ENCODE measurements at regions not wholly inside any gene's neighbourhood (a gene's known extent, or its start where the extent isn't known, plus 50 kb on each side); places are given as distances from the start of the nearest gene placed in this dataset.
"Not testable (repeated sequence)": the region's sequence is repeated elsewhere in the genome, so short reads cannot be mapped to it uniquely, and the experiment has no call there.

DNA sequence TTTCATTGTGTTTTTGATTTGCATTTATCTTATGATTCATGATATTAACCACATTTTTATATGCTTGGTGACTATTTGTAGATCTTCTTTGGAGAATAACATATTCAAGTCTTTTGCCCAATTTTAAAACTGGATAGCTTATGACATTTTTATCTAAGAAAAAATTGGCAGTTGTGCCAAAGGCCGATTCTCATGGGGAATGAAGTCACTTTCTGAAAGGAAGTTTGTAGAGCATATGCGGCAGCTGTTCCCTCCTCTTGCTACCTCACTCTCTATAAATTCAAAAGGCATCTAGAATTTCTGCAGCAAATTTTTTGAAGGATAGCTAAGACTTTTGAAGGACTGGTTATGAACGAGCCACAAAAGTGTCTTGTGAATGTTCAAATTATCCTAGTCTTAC, 2353.5 kb downstream of the ARAP2 start:
- ATAC-seq, result no peak

DNA sequence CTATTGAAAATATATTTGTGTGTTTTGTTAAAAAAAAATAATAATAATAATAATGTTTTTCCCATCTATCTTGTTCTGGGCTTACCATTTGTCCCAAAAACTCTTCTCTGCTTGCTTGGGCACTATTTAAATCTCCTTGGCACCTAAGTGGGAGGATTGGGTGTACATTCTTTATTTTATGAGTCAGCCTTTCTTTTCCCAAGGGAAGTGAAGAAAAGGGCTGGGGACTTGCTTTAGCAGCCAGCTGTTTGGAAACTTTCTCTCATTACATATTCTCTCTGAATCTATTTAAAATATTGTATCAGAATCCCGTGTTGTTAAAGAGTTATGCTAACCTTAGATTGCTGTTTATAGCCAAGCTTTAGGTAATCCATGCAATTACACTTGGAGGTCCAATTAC, 2332.4 kb downstream of the ARAP2 start:
- ATAC-seq, result no peak

DNA sequence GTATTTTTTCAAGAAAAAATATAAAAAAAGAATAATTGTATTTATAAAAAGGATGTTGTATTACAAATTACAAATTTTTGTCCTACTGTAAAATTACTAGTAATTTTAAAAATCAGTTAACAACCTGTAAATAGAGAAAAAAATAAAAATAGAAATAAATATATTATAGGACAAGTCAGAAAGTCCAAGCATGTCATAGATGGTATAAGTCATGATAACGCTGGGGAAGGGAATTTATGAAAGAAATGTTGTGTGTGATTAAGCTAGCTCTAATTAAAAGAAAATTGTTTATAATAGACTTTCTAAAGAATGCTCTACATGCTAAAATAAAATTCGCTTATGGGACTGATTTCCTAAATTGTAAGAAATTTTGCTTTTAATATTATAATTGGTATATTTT, 2329.9 kb downstream of the ARAP2 start:
- ATAC-seq, result no peak

DNA sequence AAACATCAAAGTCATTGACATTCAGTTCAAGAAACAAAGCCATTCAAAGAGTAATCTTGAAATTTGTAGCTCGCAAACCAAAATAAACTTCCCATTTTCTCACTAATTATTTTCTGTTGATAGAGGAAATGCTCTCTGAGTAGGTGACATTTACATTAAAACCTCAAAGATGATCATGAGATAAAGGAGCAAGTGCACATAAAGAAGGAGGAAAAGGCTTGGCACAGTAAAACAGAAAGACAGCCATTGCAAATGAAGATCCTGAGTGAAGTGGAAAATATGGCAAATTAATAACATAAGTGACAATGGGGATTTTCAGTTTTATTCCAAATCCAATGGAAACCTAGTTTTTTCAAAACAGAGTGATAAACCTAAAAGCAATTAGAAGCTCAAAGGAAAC, 2320.8 kb downstream of the ARAP2 start:
- no peak for ATAC-seq

DNA sequence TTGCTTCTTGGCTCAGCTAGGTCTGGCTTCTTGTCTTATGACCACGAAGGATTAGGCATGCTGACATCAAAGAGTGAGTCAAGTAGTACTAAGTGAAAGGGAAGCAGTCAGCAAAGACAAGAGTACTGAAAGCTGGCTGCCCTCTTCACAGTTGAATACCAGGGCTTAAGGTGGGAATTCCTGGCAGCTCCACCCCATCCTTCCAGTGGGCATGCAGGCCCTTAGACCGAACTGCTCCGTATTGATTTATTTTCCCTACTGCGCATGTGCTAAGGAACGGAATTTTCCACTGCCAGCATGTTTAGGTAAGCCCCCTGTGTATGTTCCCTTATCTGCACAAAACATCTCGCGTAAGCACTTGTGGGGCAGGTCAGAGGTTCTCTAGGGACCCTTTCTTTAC, 2320.1 kb downstream of the ARAP2 start:
- ATAC-seq, result no peak

DNA sequence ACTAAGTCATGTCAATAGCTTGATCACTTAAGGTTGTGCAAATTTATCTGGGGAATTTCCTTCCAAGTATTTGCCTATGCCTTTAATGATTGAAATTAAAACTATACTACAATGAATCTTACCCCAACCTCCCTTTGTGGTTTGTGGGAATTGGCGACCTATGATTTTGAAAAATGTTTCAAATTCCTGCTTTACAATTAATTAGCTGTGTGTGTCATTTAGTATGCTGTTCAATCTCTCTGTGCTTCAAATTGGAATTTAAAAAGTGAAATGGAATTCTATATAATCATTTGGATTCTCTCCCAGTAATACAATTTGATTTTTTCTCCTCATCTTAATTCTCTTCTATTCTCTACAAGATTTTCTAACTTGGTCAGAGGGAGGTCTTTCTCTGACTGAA, 2319.5 kb downstream of the ARAP2 start:
- ATAC-seq, result no peak

DNA sequence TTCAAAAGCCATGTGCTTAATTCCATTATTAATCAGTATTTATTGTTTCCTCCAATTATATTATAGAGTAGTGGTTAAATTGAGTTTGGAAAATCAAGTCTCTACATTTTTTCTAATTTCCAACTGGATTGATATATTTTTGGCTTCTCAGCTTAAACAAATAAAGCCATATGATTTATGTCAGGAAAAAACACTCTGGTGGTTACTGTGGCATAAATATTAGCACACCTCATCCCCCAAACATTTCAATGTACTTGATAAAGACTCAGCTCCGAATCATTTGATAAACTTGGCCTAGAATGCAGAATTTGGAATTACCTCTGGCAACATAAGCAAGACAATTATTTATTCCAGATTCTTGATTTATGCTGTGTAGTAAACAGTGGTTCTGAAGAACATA, 2313.8 kb downstream of the ARAP2 start:
- ATAC-seq, result no peak

DNA sequence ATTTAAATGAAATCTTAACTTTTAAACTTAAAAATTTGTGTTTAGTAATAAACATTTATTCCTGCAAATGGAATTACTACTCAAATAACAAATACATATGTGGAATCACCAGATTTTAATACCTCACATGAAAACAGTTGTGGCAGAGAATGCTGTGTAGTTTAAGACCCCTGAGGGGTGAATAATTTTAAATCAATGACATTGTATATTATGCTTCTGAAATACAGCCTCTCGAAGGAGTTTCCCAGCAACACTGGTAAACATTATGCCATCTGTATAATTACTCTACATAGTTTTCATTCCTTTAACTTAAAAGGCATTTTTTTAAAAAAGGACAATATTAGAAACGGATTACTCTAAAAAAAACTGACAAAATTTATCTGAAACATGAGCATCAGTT, 2313.3 kb downstream of the ARAP2 start:
- no peak for ATAC-seq

DNA sequence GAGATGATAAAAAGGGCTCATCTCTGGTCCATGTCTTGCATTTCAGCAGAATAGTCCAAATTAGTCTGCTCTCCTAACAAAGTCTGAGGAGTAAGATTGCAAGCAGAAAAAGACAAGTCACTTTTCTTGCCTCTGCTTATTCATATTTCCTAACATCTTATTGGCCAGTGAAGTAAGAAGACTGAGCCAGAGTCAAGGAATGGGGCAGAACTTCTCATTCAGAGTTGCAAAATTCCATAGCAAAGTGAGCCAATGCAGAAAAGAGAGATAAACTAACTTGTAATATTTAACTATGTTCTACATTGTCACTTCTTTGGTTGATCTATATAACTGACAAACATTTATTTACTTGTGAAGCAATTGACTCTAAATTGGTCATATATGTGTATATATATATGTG, 2304.0 kb downstream of the ARAP2 start:
- ATAC-seq, result no peak

DNA sequence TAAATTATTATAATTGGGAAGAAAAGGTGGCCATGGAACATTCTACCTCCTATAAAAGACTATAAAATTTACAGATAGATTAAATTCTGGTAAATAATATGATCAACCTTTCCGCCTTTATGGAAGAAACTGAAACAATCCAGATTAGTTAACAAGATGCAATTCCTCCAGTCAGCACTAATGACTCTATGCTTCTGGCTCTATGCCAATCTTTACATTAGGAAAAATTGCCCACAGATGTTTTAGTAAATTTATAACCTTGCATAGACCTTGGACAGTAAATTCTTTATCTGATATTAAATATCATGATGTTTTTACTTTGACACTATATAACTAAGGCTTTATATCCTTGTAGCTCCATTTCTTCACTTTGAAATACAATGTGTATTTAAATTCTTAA, 2302.5 kb downstream of the ARAP2 start:
- ATAC-seq, result no peak

DNA sequence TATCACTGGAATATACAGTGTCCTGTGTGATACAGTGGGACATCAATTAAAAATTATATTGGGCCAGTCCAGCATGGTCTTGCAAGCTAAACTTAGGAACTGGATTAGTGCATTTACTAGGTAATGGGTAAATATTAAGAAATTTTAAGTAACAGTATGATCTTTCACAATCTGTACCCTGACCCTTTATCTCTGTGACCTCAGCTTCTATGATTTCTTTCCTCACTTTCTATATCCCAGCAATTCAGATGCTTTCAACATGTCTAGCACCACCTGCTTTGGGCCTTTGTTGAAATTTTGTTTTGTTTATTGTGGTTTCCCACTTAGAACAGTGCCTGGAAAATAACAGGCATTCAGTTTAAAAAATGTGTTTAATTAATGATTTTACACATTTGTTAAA, 2295.4 kb downstream of the ARAP2 start:
- no peak for ATAC-seq

DNA sequence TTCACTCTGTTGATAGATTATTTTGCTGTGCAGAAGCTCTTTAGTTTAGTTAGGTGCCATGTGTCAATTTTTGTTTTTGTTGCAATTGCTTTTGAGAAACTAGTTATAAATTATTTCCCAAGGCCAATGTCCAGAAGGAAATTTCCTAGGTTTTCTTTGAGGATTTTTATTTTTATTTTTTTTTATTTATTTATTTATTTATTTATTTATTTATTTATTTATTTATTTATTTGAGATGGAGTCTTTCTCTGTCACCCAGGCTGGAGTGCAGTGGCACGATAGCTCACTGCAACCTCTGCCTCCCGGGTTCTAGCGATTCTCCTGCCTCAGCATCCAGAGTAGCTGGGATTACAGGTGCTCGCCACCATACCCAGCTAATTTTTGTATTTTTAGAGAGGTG, 2290.5 kb downstream of the ARAP2 start:
- not testable (repeated sequence) for ATAC-seq

DNA sequence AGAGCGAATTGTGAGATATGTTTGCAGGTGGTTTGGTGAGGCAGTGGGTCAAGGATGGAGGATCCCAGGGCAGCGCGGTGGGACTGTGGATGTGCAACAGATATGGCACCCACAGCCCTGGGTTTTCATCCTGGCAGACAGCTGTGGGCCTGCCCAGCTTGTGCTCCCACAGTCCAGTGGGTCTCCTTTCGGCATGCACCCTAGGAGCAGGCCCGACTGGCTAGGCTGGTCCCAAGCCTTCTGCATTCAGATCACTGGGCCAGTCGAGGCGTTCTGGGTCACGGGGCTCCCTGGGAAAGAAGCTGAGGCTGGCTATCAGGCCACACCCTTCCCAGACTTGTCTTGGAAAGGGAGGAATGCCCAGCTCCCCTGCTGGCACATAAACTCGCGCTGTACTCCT, 2289.6 kb downstream of the ARAP2 start:
- ATAC-seq, result no peak

DNA sequence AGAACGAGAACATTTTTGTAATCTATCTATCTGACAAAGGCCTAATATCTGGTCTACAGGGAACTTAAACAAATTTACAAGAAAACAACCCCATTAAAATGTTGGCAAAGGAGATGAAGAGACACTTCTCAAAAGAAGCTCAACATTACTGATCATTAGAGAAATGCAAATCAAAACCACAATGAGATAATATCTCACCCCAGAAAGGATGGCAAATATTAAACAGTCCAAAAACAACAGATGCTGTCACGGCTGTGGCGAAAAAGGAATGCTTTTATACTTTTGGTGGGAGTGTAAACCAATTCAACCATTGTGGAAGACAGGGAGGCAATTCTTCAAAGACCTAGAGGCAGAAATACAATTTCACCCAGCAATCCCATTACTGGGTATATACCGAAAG, 2284.8 kb downstream of the ARAP2 start:
- ATAC-seq, result no peak

DNA sequence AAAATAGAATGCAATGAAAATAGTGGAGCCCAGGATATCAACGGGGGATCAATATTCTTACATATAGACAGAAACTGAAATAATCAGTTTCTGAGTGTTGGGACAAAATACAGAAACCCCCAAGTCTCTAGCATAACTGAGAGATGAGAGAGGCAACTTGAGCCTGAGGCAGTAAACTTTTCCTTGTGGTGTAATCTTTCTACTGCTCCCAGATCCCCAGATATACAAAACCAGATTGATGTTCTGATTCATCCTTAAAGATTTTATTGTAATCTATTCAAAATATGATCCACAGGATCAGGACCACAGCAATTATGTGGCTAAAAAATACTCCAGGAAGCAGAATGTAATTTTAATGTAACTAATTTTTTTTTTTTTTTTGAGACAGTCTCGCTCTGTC, 2282.6 kb downstream of the ARAP2 start:
- no peak for ATAC-seq

DNA sequence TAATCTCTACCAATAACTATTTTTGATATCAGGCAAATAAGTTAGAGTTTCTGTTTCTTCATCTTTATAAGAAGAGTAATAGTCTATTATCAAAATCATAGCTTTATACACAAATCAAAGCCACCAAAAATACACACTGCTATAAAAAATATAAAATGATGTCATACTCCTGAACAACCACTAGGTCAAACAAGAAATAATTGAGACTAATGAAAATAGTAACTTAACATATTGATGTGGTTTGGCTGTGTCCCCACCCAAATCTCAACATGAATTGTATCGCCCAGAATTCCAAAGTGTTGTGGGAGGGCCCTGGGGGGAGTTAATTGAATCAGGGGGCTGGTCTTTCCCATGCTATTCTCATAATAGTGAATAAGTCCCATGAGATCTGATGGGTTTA, 2277.5 kb downstream of the ARAP2 start:
- no peak for ATAC-seq

DNA sequence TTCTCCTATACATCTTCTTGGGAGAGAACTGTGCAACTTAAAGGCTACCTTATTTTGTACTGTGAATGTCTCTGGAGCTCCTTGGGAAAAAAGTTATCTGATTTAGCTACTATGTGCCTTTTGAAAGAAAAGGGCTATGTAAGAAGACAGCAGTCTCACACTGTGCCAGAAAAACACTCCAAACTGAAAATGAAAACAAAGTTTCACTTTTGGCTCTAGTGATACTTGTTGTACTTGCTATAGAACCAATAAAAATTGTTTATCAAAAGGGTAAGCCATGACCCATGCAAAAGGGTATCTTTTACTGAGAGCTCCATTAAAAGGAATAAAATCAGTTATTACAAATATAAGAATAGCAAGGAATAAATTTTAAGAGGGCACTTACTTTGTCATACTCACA, 2270.0 kb downstream of the ARAP2 start:
- no peak for ATAC-seq

DNA sequence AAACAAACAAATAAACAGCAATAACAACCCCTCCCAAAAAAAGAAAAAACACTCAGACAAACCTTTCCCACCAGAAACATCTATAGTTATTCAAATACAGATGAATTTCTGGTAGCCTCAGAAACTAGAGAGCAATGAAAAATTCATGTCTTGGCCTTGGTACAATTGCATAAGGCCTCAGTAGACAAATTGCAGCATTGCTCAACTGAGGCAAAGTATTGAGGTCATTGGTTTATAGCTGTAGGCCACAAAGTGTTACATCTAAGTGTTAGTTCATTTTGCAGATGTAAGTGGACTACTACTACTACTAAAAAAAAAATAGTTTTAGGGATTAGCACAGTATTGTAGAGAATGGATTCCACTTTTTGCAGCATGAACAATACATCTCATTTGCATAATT, 2268.3 kb downstream of the ARAP2 start:
- ATAC-seq, result no peak

DNA sequence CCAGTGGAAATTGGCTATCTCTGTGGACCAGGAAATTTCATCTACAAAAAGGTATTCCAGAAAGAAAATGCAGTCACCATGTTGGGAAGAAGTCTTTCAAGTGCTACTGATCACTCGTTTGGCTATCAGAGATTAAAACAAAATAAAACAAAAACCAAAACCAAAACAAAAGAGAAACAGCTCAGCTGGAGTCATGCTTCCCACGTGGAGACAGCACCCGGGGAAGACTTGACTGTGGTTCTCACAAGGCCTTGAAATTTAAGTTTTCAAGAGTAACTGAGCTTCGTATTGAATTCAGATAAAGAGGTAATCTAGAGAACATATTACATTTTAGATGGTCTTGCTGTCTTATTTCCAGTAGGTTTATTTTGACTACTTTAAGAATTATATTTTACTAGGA, 2264.5 kb downstream of the ARAP2 start:
- ATAC-seq, result not testable (repeated sequence)

DNA sequence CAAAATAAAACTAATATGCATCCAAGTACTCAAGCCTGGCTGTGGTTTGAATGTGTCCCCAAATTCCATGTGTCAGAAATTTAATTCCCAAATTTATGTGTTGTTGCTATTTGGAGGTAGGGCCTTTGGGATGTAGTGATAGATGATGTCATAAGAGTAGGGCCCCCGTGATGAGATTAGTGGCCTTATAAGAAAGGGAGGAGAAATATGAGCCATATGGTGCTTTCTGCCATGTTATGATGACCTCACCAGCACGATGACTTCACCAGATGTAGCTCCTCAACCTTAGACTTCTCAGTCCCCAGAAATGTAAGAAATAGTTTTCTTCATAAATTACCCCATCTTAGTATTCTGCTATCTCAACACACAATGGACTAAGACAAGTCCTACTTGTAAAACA, 2264.0 kb downstream of the ARAP2 start:
- ATAC-seq, result no peak

DNA sequence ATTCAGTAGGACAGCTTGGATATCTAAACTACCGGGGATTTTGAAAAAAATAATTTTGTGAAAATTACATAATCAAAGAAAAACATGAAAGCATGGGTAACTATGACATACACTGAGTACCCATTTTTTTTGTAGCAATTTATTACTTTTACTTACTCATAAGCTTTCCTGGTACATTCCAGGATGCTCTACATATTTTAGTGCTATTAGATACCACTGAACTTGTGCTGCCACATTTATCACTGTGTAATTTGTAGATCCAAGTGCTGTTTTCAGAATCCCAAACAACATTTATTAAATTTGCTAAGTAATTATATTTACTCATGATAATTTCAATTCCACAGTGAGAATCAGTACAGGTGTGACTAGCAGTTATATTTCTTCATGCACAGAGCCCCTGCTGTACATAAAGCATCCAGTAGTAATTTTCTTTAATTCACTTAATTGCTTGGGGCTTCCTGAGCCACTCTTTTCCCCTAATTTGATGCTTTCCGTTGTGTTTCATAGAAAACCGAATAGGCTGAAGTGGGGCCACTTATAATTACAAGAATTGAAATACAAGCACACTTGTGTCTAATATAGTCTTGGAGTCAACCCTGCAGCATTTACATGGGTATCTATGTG, 2254.4 kb downstream of the ARAP2 start:
- no peak for ATAC-seq

DNA sequence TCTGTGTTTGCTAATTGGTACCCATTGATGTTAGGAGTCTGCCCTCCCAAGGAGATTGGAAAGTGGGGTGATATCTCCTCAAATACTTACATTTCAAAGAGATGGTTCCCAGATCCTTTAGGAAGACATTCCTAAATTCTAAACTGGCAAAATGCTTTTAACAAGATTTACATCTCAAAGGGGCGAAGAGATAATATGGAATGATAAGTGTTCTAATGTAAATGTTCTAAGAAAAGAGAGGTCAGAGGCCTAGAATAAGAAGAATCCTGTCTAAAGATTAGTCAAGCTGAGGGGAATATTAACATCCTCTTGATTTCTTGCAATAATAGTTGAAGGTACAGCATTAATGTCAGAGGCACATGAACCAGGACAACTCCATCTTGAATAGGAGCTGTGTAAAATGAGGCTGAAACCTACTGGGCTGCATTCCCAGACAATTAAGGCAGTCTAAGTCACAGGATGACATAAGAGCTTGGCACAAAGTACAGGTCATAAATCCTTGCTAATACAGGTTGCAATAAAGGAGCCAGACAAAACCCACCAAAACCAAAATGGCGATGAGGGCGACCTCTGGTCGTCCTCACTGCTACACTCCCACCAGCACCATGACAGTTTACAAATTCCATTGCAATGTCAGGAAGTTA, 2248.1 kb downstream of the ARAP2 start:
- no peak for ATAC-seq

DNA sequence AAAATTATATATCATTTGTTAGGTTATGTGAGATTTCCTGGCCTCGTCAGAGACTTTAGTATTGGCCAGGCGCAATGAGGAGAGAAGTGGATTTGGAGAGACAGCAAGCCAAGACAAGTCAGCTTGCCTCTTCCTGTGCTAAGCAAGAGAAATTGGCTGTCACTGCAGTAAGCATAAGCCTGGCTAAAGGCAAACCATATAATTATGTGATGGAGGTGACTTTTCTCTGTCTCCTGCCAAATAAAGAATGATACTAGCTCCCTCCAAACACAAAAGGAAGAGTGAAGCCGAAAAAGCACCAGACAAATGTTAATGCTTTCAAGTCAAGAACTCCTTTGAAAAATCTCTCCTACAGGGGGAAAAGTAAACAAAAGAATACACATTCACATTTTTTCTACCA, 2246.0 kb downstream of the ARAP2 start:
- no peak for ATAC-seq

DNA sequence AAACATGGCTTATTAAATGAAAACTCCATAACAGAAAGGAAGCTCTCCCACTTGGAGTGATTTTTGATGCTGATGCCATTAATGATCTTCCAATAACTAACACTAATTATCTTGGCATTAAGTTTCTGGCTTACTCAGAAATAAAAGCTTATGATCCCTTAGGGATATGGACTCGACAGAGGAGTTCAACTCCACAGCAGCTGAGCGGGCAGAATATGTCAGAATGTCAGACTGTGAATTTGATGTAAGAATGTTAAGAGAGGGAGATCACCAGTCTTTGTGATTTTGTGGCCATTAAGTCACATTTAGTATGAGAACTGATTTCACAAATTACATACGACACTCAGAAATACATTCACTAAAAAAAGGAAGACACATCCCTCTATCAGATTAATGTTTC, 2244.0 kb downstream of the ARAP2 start:
- no peak for ATAC-seq

DNA sequence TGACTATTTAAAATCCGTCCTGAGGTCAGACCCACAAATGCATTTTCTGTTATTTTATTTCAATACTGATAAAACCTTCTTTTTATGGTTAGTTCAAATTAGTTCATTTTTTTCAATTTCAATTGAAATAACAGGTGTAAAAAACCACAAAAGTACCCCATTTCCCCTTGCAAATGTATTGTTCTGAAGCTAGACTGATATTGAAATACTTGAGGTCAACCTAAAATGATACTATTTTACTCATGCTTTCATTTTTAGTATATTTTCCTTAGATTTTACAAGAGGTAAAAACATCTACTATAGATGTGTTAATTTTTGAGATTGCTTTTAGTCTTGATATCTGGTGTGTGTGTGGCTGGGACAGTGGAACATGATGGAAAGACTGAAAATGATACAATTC, 2237.8 kb downstream of the ARAP2 start:
- not testable (repeated sequence) for ATAC-seq
